Mucosa of descending colon (tissue), 3 donors: ENCODE measurements at regions not wholly inside any gene's neighbourhood (a gene's known extent, or its start where the extent isn't known, plus 50 kb on each side); places are given as distances from the start of the nearest gene placed in this dataset.

Experiments used
- ATAC-seq: fragments of 200-7000 bp; cut with Tn5 transposase; one replicate; pipeline ENCODE4 v1.9.1; 2020; ENCODE audit warnings: mild to moderate bottlenecking, moderate library complexity
- DNase-seq, 3 donors: peaks; one replicate each; pipeline ENCODE4 v3.0.0-alpha.2; 2020
- H3K36me3 ChIP-seq: fragments of 200-600 bp; one replicate; pipeline ENCODE4 v1.8.0; 2021; ENCODE audit warnings: low read depth, mild to moderate bottlenecking
- H3K4me1 ChIP-seq: fragments of 200-600 bp; one replicate; pipeline ENCODE4 v1.8.0; 2021; ENCODE audit warnings: low read depth, mild to moderate bottlenecking
- H3K4me3 ChIP-seq: fragments of 200-600 bp; one replicate; pipeline ENCODE4 v1.8.0; 2021; ENCODE audit warnings: mild to moderate bottlenecking
- H3K9me3 ChIP-seq: fragments of 200-600 bp; one replicate; pipeline ENCODE4 v1.8.0; 2021; ENCODE audit warnings: mild to moderate bottlenecking
- CTCF ChIP-seq: fragments of 200-600 bp; IDR thresholded peaks from one replicate; pipeline ENCODE4 v1.8.0; 2022; ENCODE audit warnings: antibody characterized with exemption, mild to moderate bottlenecking
- intact Hi-C, 2 donors: fragments of 100-400 bp; cut with DNase I in 1 of 2; cut with micrococcal nuclease in 1 of 2; formaldehyde crosslinking; loops; one replicate each; pipeline versions ENCODE4 v1.11.0 to v1.11.1; 2022; cut with DNase I, micrococcal nuclease
- donor health status: DM: no; HTN: no; CAD: no; lungs with moderate emphysema.
- donor health status: DM: no; HTN: no; CAD: no.
- donor health status: DM: no; HTN: yes; CAD: no.

- no peak for ATAC-seq
- no peak for TF ChIP-seq CTCF
- H3K4me1 ChIP-seq, result no peaks in the 10 kb centered on the region
- no peak for DNase-seq
- no peak overlapping the region for H3K4me3 ChIP-seq
- no peaks in the 10 kb centered on the region for H3K9me3 ChIP-seq
- intact Hi-C loops, result no loop called here
- no peaks in the 10 kb centered on the region for H3K36me3 ChIP-seq
These were observed 101.9 kb downstream of the MACIR start for GRCh38 chr5:103360475-103360874.

GRCh38 chr5:103358305-103358995 lies 99.9 kb downstream of the MACIR start:
- H3K9me3 ChIP-seq, result no peaks in the 10 kb centered on the region
- intact Hi-C loops, result no loop called here
- H3K4me1 ChIP-seq, result no peaks in the 10 kb centered on the region
- no peak for TF ChIP-seq CTCF
- no peaks in the 10 kb centered on the region for H3K36me3 ChIP-seq
- ATAC-seq (no peak), DNase-seq (no peak)
- H3K4me3 ChIP-seq, result no peak overlapping the region

- no peak for DNase-seq
- H3K36me3 ChIP-seq, result no peaks in the 10 kb centered on the region
- no peak overlapping the region for H3K4me3 ChIP-seq
- no peaks in the 10 kb centered on the region for H3K9me3 ChIP-seq
- TF ChIP-seq CTCF, result no peak
- intact Hi-C loops, result no loop called here
- no peaks in the 10 kb centered on the region for H3K4me1 ChIP-seq
- no peak for ATAC-seq
These were observed 99.1 kb downstream of the MACIR start for GRCh38 chr5:103357636-103358035.

- no peak for TF ChIP-seq CTCF
- Histone ChIP-seq H3K36me3 (no peaks in the 10 kb centered on the region), H3K4me3 (no peak overlapping the region), H3K4me1 (no peaks in the 10 kb centered on the region), H3K9me3 (no peaks in the 10 kb centered on the region)
- DNase-seq, result no peak
- no peak for ATAC-seq
- intact Hi-C loops, result no loop called here
These were observed 98.0 kb downstream of the MACIR start for GRCh38 chr5:103356350-103357091.

GRCh38 chr5:103355579-103355978 lies 97.0 kb downstream of the MACIR start:
- intact Hi-C loops, result no loop called here
- H3K4me3 ChIP-seq, result no peak overlapping the region
- H3K36me3 ChIP-seq, result no peaks in the 10 kb centered on the region
- no peak for DNase-seq
- no peaks in the 10 kb centered on the region for H3K4me1 ChIP-seq
- TF ChIP-seq CTCF, result no peak
- no peak for ATAC-seq
- no peaks in the 10 kb centered on the region for H3K9me3 ChIP-seq
